PFSK-1 (cell line): ENCODE measurements at regions not wholly inside any gene's neighbourhood (a gene's known extent, or its start where the extent isn't known, plus 50 kb on each side); places are given as distances from the start of the nearest gene placed in this dataset.

ENCODE experiments used
- FOXP2 ChIP-seq: optimal IDR thresholded peaks from 2 replicates; pipeline ENCODE3; 2011; ENCODE audit warnings: borderline replicate concordance, control low read depth, inconsistent platforms; ENCODE audit not compliant: insufficient read depth; ENCODE audit errors: extremely low read length, extremely low read depth
- POLR2AphosphoS5 ChIP-seq: IDR thresholded peaks from 2 replicates; pipeline ENCODE4 v1.6.1; 2012; ENCODE audit warnings: low read depth, mild to moderate bottlenecking, control low read depth, low read length, moderate library complexity
- REST ChIP-seq, 2 experiments: IDR thresholded peaks; 2 replicates each; pipeline versions ENCODE4 v1.6.1 to v1.8.0; 2011 to 2012; ENCODE audit warnings: low read depth in 2 of 2, low read length in 2 of 2, control low read depth in 1 of 2, inconsistent platforms in 1 of 2, mild to moderate bottlenecking in 1 of 2, moderate library complexity in 1 of 2; ENCODE audit not compliant: insufficient read depth in 1 of 2
- SIN3A ChIP-seq: IDR thresholded peaks from 2 replicates; pipeline ENCODE4 v1.6.1; 2012; ENCODE audit warnings: mild to moderate bottlenecking, low read length, moderate library complexity, borderline replicate concordance; ENCODE audit not compliant: insufficient read depth
- TAF1 ChIP-seq: IDR thresholded peaks from 2 replicates; pipeline ENCODE4 v1.6.1; 2012; ENCODE audit warnings: low read length, control low read depth, borderline replicate concordance; ENCODE audit not compliant: insufficient read depth

- TF ChIP-seq TAF1 (no peak), REST (IDR thresholded peaks at IDR 0.05; ENCODE audit: insufficient read depth in 1 of 2, low read depth in 2 of 2, low read length in 2 of 2) (no peak), POLR2AphosphoS5 (no peak), SIN3A (no peak), FOXP2 (no peak)
Observed at GRCh38 chr7:135803143-135803542, 54.5 kb upstream of the FAM180A start.
